T-helper 2 cell (primary cell): ENCODE measurements at regions not wholly inside any gene's neighbourhood (a gene's known extent, or its start where the extent isn't known, plus 50 kb on each side); places are given as distances from the start of the nearest gene placed in this dataset.

Experiments
- DNase-seq, 5 experiments: peaks; one replicate each; pipeline versions ENCODE4 v3.0.0 to v3.0.0-alpha.2; 2012 to 2022

DNA sequence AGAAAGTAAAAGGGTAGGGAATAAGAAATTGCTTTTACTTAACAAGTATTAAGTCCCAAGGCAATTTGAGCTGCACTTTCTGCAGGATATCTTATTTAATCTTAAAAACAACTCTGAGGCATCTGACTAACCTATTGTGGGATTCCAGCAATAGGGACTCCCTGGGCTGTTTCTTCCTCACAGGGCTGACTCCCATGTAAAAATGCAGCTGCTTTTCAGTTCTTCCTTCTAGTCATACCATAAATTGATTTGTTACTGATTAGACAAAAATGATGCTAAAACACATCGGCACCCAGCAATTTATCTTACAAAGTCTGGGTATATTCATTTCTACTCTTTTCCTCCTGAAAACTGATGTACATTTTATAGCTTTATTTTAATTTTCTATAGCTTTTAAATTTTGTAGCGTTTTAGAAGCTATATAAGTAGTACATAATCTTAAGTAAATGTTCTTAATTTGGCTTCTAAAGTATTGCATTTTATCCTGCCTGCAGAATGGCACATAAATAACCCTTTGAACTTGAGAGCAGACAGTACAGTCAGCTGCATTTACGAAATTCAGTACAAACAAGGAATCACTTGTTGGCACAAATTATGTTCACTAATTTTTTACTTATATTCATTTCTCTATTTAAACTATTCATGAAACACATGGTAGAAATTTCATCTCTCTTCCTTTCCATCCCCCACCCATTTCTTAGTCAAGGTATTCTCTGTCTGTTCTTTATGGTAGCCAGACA lies 102.4 kb upstream of the FRY start:
- DNase-seq = peak in 1 of 5 experiments; percentile 54

DNA sequence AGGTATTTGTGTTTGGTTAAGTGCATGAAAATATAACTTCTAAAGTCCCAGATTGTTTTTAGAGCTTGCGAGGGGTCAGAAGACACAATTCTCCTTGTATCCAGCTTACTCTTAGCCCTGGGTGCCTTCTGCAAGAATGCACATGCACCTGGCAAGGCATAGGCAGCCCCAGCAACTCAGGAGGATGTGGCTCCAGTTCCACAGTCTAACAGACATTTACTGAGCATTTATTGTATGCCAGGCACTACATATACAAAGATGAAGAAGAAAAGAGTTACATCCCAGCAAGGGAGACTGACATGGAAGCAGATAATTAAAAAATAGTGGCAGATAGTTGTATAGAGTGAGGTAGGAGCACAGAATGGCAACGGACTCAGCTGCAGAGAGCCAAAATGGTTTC lies 101.1 kb upstream of the FRY start:
- DNase-seq = peak in 1 of 5 experiments; percentile 78

GRCh38 chr13:31930901-31931522 lies 100.6 kb upstream of the FRY start:
- peak in 1 of 5 experiments; percentile 94 for DNase-seq

DNA sequence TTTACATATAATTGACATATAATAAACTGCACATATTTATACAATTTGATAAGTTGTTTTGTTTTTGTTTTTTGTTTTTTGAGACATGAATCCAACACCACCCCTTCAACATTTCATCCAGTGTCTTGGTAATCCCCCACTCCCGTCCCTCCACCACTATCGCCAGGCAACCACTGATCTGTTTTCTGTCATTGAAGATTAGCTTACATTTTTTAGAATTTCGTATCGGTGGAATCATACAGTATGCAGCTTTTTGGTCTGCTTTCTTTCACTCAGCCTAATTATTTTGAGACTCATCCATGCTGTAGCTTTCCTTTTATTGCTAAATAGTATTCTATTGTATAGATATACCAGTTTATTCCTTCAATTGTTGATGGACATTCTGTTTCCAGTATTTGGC lies 94.1 kb upstream of the FRY start:
- no peak for DNase-seq

DNA sequence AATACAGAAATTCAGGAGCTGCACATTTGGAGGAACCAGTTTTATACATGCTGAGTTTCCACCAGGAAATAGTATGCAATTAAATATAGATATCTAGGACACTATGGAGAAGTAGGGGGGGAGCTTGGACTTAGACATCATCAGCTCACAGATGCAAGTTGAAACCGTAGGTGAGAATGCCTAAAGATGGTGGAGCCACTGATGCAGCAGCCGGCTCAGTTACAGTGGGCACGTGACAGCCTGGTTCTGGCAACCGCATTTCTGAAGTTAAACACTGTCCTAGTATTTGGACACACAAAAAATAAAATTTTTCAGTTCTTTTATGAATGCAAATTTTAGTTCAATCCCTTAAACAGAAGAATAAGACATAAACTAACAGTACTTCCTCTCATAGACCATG lies 91.5 kb upstream of the FRY start:
- DNase-seq = no peak

DNA sequence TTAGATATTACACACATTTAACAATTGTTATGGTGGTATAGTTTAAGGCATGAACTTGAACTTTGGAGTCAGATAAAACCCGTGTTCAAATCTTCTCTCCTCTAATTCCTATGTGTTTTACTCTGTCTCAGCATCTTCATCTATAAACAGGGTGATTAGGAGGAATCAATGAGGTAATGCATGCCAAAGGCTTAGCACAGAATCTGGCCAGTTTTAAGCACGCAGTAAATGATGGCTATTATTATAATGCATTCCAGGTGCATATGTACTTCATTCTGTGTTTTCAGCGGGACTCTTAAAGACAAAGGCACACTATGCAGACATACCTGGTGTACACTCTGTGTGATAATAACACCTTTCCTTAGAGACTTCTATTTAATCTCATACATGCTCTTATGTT lies 88.0 kb upstream of the FRY start:
- DNase-seq = no peak

DNA sequence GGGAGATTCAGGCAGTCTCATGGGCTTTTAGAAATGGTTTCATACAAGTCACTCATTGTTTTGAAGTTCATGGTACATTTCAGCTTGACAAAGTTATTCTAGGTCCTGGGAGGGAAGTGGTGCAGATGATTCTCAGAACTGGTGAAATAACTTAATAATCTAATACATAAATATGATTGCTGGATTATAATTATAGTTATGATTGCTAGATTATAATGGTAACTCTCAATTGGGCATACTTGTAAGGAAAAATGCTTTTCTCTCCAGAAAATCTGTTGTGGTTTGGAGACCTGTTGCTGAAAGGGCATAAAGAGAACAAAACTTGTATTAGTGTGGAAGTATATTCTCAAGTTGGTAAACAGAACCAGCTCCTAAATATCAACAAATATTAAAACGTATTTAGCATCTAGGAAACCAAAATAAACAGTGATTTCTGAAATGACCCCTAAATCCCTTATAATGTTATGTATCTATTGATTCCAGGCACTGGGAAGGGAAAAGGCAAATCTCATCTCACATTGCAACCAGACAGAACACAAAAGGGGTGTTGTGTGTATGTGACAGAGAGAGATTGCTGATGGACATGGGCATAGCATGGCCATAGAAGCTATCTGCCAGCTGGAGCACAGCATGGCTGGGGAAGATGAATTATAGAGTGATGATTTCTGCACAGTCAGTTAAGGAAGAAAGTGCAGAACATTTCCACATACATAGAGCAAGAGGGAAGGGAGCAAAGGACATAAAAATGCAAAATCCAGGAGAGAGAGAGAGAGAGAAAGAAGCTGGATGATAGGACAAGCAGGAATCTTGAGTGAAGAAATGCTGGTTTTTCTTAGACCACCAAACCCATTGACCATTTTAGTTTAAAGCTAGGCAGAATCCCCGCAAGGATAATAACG lies 87.1 kb upstream of the FRY start:
- no peak for DNase-seq

DNA sequence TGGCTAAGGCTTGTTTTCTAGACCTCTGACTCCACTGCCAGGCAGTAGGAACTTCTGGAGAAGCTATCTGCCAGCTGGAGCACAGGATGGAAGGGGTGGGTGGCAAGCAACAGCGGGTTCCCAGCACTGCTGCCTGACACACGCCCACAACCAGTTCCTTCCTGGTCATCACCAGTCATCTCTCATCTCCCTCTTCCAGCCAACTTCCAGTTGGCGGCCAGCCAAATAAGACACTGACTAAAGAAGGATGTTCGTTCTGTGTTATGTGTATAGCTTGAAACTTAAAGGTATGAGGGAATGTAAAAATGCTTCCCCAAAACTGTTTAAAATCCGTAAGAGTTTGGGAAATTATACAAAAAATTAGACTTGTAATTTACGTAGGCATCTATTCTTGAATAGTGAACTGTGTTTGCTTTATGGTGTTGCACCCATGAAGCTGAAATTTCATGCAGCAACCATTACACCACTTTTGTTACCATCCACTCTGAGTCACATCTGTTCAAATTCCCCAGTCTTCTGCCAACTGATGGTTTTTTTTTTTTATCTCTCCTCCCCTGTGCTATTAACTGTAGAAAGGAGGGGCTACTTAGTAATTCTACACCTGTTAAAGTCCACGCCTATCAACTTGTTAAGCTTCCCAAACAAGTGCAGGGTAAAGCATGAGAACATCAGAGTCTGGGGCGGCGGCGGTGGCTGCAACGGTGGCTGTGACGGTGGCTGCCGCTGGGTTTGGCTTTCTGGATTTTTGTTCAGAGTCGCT lies 86.2 kb upstream of the FRY start:
- no peak for DNase-seq

GRCh38 chr13:31946091-31946770 lies 85.3 kb upstream of the FRY start:
- no peak for DNase-seq

DNA sequence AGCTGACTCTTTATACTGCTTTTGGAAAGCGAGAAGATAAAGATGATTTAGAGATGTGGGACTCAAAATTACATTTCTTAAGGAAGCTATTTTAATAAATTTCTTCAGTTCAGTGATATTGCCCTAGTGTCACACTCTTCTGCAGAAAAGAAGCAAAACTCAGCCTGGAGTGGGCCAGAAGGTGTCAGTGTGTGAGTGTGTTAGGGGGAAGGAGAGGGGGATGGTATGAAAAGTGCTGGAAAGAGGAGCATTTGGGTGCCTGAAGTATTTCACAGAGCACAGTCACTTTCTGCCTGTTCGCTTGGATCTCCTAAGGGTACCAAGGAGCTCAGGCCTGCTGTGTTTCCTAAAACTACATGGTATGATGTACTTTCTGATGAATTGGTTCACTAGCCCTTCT lies 84.5 kb upstream of the FRY start:
- DNase-seq = no peak

DNA sequence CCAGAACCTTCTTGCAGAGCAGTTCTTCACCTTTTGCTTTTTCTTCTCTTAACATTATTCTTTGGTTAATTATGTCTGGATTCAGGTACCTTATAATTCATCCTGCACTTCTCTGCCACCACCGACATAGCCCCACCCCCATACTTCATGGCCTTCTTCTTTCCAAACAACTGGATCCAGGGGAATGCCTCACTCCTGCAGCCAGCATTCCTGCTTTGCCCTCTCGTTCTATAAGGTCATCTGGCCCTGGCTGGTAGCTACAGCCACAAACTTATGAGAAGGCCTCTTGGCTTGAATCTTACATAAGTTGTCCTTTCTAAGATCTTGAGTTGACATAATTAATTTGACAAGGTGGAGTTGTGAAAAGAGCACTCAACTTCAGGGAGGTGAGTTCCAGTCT lies 84.1 kb upstream of the FRY start:
- DNase-seq = no peak

GRCh38 chr13:31949486-31949885 lies 82.1 kb upstream of the FRY start:
- DNase-seq = no peak

- no peak for DNase-seq
These were observed 81.3 kb upstream of the FRY start for GRCh38 chr13:31950111-31950815.

DNA sequence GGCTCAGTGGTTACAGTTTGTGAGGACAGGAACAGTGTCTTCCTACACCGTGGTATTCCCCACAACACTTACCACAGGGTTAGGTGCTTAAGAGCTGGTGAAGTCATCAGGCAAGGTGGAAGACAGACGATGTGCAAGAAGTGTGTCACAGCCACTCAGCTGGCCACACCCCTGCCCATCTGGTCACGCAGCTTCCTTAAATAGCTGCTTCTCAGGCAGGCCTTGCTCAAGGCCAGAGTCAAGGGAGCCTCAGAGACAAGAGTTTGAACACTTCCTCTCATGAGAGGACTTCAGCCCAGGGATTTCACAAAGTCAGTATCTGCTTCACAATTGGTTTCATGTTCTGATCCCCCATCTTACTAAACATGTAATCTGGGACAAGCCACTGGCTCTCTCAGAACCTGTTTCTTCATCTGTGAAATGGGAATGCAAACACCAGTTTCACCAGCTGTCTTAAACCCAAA lies 80.3 kb upstream of the FRY start:
- DNase-seq = peak in 1 of 5 experiments; percentile 59

- no peak for DNase-seq
These were observed 78.8 kb upstream of the FRY start for GRCh38 chr13:31952641-31953380.

GRCh38 chr13:31955101-31955500 lies 76.5 kb upstream of the FRY start:
- DNase-seq = no peak

DNA sequence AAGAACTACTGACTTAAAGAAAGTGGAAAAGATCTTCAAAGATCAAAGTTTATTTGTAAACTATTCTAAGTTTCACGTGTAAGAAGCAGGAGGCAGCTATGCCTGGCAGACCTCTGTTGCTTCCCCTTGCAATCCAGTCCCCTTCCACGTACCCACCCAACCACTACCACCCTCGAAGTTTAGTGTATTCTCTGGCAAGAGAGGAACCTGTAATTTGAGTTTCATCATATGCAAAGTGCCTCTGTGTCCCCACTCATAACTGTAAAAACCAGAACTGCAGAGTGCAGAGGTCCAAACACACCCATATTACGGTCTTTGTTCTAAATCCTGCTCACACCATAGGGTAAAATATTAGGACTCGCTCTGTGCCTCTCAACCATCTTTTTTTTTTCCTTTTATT lies 75.8 kb upstream of the FRY start:
- no peak for DNase-seq

GRCh38 chr13:31956980-31957644 lies 74.5 kb upstream of the FRY start:
- no peak for DNase-seq

DNA sequence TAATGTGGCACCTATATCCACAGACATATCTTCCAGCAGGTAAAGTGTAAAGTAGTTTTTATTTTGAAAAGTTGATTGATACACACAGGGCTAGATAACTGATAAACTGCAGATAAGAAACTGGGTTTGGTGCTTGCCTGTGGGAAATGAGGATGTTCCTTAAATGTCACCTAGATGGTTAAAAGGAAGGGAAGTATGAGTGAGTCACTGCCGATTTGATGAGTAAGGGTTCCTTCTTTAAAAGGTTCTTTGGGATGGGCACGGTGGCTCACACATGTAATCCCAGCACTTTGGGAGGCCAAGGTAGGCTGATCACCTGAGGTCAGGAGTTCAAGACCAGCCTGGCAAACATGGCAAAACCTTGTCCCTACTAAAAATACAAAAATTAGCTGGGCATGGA lies 73.8 kb upstream of the FRY start:
- DNase-seq = no peak

GRCh38 chr13:31962731-31963370 lies 68.7 kb upstream of the FRY start:
- no peak for DNase-seq
